ENCODE measurements at regions not wholly inside any gene's neighbourhood (a gene's known extent, or its start where the extent isn't known, plus 50 kb on each side); places are given as distances from the start of the nearest gene placed in this dataset.
A peak's percentile ranks its signal among the peaks of the same experiment; 100 is the strongest.

DNA sequence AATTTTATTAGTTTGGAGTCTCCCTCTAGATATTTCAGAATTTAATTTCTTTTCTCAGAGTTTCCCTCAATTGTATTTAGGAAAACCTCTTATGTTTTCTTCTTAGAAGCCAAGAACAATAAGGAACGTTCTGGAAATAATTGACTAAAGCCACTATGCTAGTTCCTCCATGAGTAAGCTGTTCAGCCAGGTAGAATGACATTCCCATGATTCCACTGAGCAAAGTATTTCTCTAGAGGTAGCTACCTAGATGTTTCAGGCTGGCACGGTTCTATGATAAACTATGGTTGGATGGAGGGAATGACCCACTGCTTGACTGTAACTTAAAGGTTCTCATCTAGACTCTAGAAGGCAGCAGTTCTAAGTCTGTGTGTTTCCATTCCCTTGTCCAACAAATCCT, 62.4 kb downstream of the CLDN17 start:
- Histone ChIP-seq H3K27me3 (no peaks in the 10 kb centered on the region), H3K4me1 (no peaks in the 10 kb centered on the region), H3K9me3 (no peaks in the 10 kb centered on the region), H3K27ac (no peak overlapping the region), H3K4me3 (no peak overlapping the region), H3K36me3 (no peaks in the 10 kb centered on the region)
- no peak for DNase-seq
- TF ChIP-seq EP300 (IDR thresholded peaks at IDR 0.05) = no peak
- no peak for TF ChIP-seq POLR2A (IDR thresholded peaks at IDR 0.05)
- TF ChIP-seq POLR2AphosphoS5 (IDR thresholded peaks at IDR 0.05) = no peak
- TF ChIP-seq CTCF (IDR thresholded peaks at IDR 0.05) = no peak
- intact Hi-C loops (cut with DNase I; ENCODE audit: low total_unique reads) = no loop called here
- WGBS, 5 donors = 63 to 76% (median 70%) methylated on average over 2 of the region's 2 CpGs

GRCh38 chr21:30102871-30103270, 63.7 kb downstream of the CLDN17 start:
- no peak for DNase-seq
- WGBS, 5 donors = 35 to 50% (median 46%) methylated on average over 5 of the region's 5 CpGs
- no peak overlapping the region for H3K4me3 ChIP-seq
- no peaks in the 10 kb centered on the region for H3K27me3 ChIP-seq
- intact Hi-C loops (cut with DNase I; ENCODE audit: low total_unique reads) = no loop called here
- H3K36me3 ChIP-seq = no peaks in the 10 kb centered on the region
- H3K27ac ChIP-seq = no peak overlapping the region
- no peaks in the 10 kb centered on the region for H3K9me3 ChIP-seq
- no peaks in the 10 kb centered on the region for H3K4me1 ChIP-seq
- no peak for TF ChIP-seq CTCF (IDR thresholded peaks at IDR 0.05)

GRCh38 chr21:30101967-30102366, 64.6 kb downstream of the CLDN17 start:
- Histone ChIP-seq H3K36me3 (no peaks in the 10 kb centered on the region), H3K9me3 (no peaks in the 10 kb centered on the region), H3K27me3 (no peaks in the 10 kb centered on the region), H3K4me3 (no peak overlapping the region), H3K4me1 (no peaks in the 10 kb centered on the region), H3K27ac (no peak overlapping the region)
- 64 to 77% (median 71%) methylated on average over 4 of the region's 4 CpGs for WGBS, 5 donors
- TF ChIP-seq CTCF (IDR thresholded peaks at IDR 0.05) (no peak), POLR2AphosphoS5 (IDR thresholded peaks at IDR 0.05) (no peak), POLR2A (IDR thresholded peaks at IDR 0.05) (no peak), EP300 (IDR thresholded peaks at IDR 0.05) (no peak)
- no peak for DNase-seq
- intact Hi-C loops (cut with DNase I; ENCODE audit: low total_unique reads) = no loop called here

DNA sequence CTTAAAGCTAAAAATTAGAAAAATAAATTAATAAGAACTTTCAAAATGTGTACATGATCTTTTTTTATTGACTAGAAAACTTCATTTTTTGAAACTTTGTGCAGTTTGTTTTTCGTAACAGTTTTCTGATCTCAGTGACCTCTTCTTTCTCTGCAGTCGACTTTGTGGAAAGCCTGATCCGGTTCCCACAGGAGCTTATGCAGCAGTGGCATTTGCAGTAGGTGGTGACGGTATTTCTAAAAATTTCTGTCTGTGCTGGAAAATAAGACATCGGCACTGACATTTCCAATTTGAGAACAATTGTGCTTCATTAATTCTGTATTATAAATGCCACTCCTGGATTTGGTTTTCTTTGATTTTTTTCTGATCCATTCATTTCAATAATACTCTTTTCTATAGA, 68.8 kb downstream of the CLDN17 start:
- intact Hi-C loops (cut with DNase I; ENCODE audit: low total_unique reads) = no loop called here
- Histone ChIP-seq H3K27ac (no peak overlapping the region), H3K4me1 (no peaks in the 10 kb centered on the region), H3K36me3 (no peaks in the 10 kb centered on the region), H3K4me3 (no peak overlapping the region), H3K27me3 (no peaks in the 10 kb centered on the region), H3K9me3 (no peaks in the 10 kb centered on the region)
- no peak for TF ChIP-seq EP300 (IDR thresholded peaks at IDR 0.05)
- TF ChIP-seq POLR2AphosphoS5 (IDR thresholded peaks at IDR 0.05) = no peak
- TF ChIP-seq POLR2A (IDR thresholded peaks at IDR 0.05) = no peak
- DNase-seq = no peak
- WGBS, 5 donors = 72 to 91% (median 79%) methylated on average over 5 of the region's 5 CpGs

GRCh38 chr21:30083225-30083945, 83.2 kb downstream of the CLDN17 start:
- H3K4me1 ChIP-seq = no peaks in the 10 kb centered on the region
- H3K9me3 ChIP-seq = peaks cover 0 to 10% (median 2%) of the 10 kb centered on the region in 4 donors
- intact Hi-C loops (cut with DNase I; ENCODE audit: low total_unique reads) = no loop called here
- DNase-seq = peak in 1 of 2 donors; percentile 3
- no peak overlapping the region for H3K4me3 ChIP-seq
- no peaks in the 10 kb centered on the region for H3K27me3 ChIP-seq
- 24 to 37% (median 28%) methylated on average over 4 of the region's 4 CpGs for WGBS, 5 donors
- TF ChIP-seq EP300 (IDR thresholded peaks at IDR 0.05) (no peak), CTCF (IDR thresholded peaks at IDR 0.05) (no peak), POLR2AphosphoS5 (IDR thresholded peaks at IDR 0.05) (no peak), POLR2A (IDR thresholded peaks at IDR 0.05) (no peak)
- H3K36me3 ChIP-seq = no peaks in the 10 kb centered on the region
- no peak overlapping the region for H3K27ac ChIP-seq
